ENCODE measurements at regions not wholly inside any gene's neighbourhood (a gene's known extent, or its start where the extent isn't known, plus 50 kb on each side); places are given as distances from the start of the nearest gene placed in this dataset.

DNA sequence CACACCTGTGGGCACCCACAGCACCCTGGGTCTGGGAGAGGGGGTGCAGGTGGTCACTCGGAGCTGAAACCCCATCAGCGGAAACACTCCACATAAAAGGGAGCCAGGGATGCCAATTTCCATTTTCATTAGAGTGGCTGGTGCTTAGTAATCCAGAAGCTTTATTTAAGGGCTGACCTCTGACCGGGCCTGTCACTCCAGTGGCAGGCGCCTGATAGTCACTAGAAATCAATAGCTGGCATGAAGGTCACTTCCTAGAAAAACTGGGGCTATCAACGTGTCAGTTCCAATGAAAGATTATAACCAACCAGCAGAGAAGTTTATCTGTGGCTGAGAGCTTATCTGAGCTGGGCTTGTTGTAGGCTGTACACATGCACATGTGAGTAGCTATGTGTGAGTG, 333.7 kb upstream of the SKOR2 start:
- Histone ChIP-seq H3K4me3 (no peak overlapping the region), H3K9me3 (no peaks in the 10 kb centered on the region), H3K27ac (no peak overlapping the region), H3K27me3 (peaks cover 10% of the 10 kb centered on the region), H3K36me3 (no peaks in the 10 kb centered on the region), H3K4me1 (no peaks in the 10 kb centered on the region)
- DNase-seq (ENCODE audit: low spot score in 2 of 2), result no peak
- TF ChIP-seq EP300 (IDR thresholded peaks at IDR 0.05), result no peak
- no peak for TF ChIP-seq POLR2A (IDR thresholded peaks at IDR 0.05)
- no peak for TF ChIP-seq POLR2AphosphoS5 (IDR thresholded peaks at IDR 0.05)
- TF ChIP-seq, protein P1, sequence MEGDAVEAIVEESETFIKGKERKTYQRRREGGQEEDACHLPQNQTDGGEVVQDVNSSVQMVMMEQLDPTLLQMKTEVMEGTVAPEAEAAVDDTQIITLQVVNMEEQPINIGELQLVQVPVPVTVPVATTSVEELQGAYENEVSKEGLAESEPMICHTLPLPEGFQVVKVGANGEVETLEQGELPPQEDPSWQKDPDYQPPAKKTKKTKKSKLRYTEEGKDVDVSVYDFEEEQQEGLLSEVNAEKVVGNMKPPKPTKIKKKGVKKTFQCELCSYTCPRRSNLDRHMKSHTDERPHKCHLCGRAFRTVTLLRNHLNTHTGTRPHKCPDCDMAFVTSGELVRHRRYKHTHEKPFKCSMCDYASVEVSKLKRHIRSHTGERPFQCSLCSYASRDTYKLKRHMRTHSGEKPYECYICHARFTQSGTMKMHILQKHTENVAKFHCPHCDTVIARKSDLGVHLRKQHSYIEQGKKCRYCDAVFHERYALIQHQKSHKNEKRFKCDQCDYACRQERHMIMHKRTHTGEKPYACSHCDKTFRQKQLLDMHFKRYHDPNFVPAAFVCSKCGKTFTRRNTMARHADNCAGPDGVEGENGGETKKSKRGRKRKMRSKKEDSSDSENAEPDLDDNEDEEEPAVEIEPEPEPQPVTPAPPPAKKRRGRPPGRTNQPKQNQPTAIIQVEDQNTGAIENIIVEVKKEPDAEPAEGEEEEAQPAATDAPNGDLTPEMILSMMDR (IDR thresholded peaks at IDR 0.05), result no peak
- 70% methylated on average over 5 of the region's 5 CpGs for WGBS

DNA sequence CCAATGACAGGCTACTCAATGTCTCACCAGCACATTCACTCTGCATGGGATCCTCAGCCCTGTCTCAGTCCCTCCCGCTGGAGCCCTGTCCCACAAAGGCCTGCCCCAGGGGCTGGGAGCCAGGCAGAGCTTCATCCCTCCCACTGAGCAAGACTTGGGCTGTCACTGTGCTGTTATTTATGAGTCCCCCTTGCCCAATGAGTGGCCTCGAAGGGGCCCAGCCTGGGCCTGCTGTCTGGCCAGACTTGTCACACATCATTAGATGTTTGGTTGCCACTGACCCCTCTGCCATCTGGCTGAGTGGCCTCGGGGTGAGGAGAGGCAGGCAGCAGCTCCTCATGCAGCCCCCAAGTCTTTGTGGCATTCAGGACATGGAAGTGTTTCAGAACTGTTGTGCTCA, 330.6 kb upstream of the SKOR2 start:
- TF ChIP-seq POLR2AphosphoS5 (IDR thresholded peaks at IDR 0.05) (no peak), POLR2A (IDR thresholded peaks at IDR 0.05) (no peak), EP300 (IDR thresholded peaks at IDR 0.05) (no peak)
- TF ChIP-seq, protein P1 (IDR thresholded peaks at IDR 0.05), result no peak
- Histone ChIP-seq H3K9me3 (no peaks in the 10 kb centered on the region), H3K36me3 (no peaks in the 10 kb centered on the region), H3K4me1 (no peaks in the 10 kb centered on the region), H3K27ac (no peak overlapping the region), H3K4me3 (no peak overlapping the region), H3K27me3 (peaks cover 11% of the 10 kb centered on the region)
- WGBS, result no CpG with 5 or more reads among the region's 3 CpGs
- DNase-seq (ENCODE audit: low spot score in 2 of 2), result no peak

DNA sequence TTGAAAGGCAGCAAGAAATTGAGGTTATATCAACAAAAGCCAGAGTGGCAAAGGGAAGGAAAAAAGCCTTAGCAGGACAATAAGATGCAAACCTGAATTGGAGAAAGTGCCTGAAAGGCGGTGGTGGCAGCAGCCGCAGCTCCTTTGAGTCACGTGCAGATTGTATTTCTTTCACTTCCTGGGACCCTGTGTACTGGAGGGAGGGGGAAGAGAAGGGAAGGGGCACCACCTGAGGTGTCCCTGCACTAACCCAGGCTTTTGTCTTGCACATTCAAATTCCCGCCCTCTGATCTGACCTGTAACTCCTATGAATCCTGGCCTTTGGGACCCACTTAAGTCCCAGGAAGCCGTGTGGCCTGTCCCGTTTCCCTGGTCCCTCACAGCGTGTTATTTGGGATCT, 326.1 kb upstream of the SKOR2 start:
- Histone ChIP-seq H3K9me3 (no peaks in the 10 kb centered on the region), H3K27ac (no peak overlapping the region), H3K4me3 (no peak overlapping the region), H3K4me1 (no peaks in the 10 kb centered on the region), H3K27me3 (peaks cover 11% of the 10 kb centered on the region), H3K36me3 (no peaks in the 10 kb centered on the region)
- DNase-seq (ENCODE audit: low spot score in 2 of 2), result no peak
- TF ChIP-seq EP300 (IDR thresholded peaks at IDR 0.05), result no peak
- TF ChIP-seq POLR2AphosphoS5 (IDR thresholded peaks at IDR 0.05), result no peak
- TF ChIP-seq, protein P1 (IDR thresholded peaks at IDR 0.05), result no peak
- no peak for TF ChIP-seq POLR2A (IDR thresholded peaks at IDR 0.05)
- 68% methylated on average over 7 of the region's 7 CpGs for WGBS

DNA sequence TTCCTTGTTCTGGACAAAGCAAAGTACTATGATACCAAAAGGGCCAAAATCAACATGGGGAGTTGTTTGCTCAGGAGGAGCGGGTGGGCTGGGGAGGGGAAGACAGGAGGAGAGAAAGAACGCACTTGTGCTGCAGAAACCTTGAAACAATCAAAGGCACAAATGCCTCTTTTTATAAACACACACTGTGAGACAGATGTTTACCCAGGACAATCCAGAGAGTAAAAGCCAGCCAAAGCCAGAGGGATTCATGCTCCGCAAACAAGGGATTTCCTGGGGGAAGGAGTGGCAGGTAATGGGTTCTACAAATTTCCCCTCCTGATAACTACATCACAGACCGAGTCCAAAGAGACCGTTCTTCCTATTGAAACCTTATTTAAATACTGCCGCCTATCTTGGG, 323.5 kb upstream of the SKOR2 start:
- Histone ChIP-seq H3K36me3 (no peaks in the 10 kb centered on the region), H3K27ac (no peak overlapping the region), H3K9me3 (no peaks in the 10 kb centered on the region), H3K27me3 (peaks cover 4% of the 10 kb centered on the region), H3K4me3 (no peak overlapping the region), H3K4me1 (no peaks in the 10 kb centered on the region)
- WGBS, result 60% methylated on average over 6 of the region's 6 CpGs
- no peak for DNase-seq (ENCODE audit: low spot score in 2 of 2)
- TF ChIP-seq POLR2AphosphoS5 (IDR thresholded peaks at IDR 0.05) (no peak), POLR2A (IDR thresholded peaks at IDR 0.05) (no peak), EP300 (IDR thresholded peaks at IDR 0.05) (no peak)
- TF ChIP-seq, protein P1 (IDR thresholded peaks at IDR 0.05), result no peak

DNA sequence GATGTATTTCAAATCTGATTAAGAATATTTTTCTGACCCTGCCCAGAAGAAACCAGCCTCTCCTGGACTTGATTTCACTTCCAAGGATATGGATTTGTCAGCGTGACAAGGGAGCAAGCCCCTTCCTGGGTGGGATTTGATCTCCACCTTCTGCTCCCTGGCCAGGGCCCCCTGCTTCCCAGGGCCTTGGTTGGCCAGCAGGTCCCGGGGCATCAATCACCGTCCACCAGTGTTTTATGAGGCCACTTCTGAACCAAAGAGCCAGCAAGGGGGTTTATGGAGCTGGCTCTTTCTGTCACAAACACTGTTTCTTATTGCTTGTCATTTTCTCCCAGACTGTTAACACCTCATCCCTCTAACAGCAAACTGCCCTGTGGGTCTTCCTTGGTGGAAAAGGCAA, 320.5 kb upstream of the SKOR2 start:
- no peak overlapping the region for H3K4me3 ChIP-seq
- no peaks in the 10 kb centered on the region for H3K9me3 ChIP-seq
- TF ChIP-seq POLR2AphosphoS5 (IDR thresholded peaks at IDR 0.05) (no peak), POLR2A (IDR thresholded peaks at IDR 0.05) (no peak), EP300 (IDR thresholded peaks at IDR 0.05) (no peak)
- TF ChIP-seq, protein P1 (IDR thresholded peaks at IDR 0.05), result no peak
- no peaks in the 10 kb centered on the region for H3K36me3 ChIP-seq
- H3K27me3 ChIP-seq, result no peaks in the 10 kb centered on the region
- DNase-seq (ENCODE audit: low spot score in 2 of 2), result no peak
- H3K4me1 ChIP-seq, result no peaks in the 10 kb centered on the region
- H3K27ac ChIP-seq, result no peak overlapping the region
- 66% methylated on average over 3 of the region's 3 CpGs for WGBS
